Suprapubic skin (tissue), 4 donors: ENCODE measurements at regions not wholly inside any gene's neighbourhood (a gene's known extent, or its start where the extent isn't known, plus 50 kb on each side); places are given as distances from the start of the nearest gene placed in this dataset.

ENCODE experiments used
- EP300 ChIP-seq: sonication (generic); formaldehyde crosslinking; IDR thresholded peaks from one replicate; pipeline ENCODE4 v1.6.1; 2017; ENCODE audit warnings: antibody characterized with exemption
- POLR2A ChIP-seq, 2 donors: fragments of 450-650 bp; IDR thresholded peaks; one replicate each; pipeline ENCODE4 v1.6.1; 2017; ENCODE audit warnings: antibody characterized with exemption in 2 of 2, mild to moderate bottlenecking in 2 of 2, moderate library complexity in 2 of 2
- POLR2AphosphoS5 ChIP-seq, 3 donors: sonication (generic); formaldehyde crosslinking; IDR thresholded peaks; one replicate each; pipeline ENCODE4 v1.6.1; 2017; ENCODE audit warnings: antibody characterized with exemption in 3 of 3
- TF ChIP-seq, protein P1 (sequence below), 2 donors: fragments of 200-600 bp in 1 of 2; fragments of 450-650 bp in 1 of 2; sonication (generic) in 1 of 2; IDR thresholded peaks; one replicate each; pipeline ENCODE4 v1.5.1; 2016 to 2019; ENCODE audit warnings: antibody characterized with exemption in 2 of 2, mild to moderate bottlenecking in 1 of 2, moderate library complexity in 1 of 2

DNA sequence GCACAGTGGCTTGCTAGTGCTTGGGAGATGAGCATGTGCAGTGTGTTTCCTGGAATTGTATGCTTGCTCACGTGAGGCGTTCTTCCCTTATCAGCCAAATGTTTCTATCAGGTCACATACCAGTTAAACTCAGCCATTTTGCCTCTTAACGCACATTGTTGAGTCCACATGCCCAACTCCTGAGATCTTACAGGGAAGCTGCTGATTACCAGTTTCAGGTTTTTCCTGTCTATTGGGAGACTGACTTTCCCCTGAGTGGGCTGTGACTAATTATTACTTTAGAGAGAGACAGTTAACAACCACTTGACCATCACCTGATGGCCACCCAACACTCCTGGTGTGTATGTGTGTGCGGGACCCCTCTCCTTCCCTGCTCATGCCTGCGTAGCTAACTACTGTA is 161.3 kb upstream of the PTGFR start:
- TF ChIP-seq POLR2A (IDR thresholded peaks at IDR 0.05): no peak
- TF ChIP-seq, protein P1, sequence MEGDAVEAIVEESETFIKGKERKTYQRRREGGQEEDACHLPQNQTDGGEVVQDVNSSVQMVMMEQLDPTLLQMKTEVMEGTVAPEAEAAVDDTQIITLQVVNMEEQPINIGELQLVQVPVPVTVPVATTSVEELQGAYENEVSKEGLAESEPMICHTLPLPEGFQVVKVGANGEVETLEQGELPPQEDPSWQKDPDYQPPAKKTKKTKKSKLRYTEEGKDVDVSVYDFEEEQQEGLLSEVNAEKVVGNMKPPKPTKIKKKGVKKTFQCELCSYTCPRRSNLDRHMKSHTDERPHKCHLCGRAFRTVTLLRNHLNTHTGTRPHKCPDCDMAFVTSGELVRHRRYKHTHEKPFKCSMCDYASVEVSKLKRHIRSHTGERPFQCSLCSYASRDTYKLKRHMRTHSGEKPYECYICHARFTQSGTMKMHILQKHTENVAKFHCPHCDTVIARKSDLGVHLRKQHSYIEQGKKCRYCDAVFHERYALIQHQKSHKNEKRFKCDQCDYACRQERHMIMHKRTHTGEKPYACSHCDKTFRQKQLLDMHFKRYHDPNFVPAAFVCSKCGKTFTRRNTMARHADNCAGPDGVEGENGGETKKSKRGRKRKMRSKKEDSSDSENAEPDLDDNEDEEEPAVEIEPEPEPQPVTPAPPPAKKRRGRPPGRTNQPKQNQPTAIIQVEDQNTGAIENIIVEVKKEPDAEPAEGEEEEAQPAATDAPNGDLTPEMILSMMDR (IDR thresholded peaks at IDR 0.05): no peak
- TF ChIP-seq POLR2AphosphoS5 (IDR thresholded peaks at IDR 0.05): no peak
- TF ChIP-seq EP300: no peak
